ENCODE measurements at regions not wholly inside any gene's neighbourhood (a gene's known extent, or its start where the extent isn't known, plus 50 kb on each side); places are given as distances from the start of the nearest gene placed in this dataset.

DNA sequence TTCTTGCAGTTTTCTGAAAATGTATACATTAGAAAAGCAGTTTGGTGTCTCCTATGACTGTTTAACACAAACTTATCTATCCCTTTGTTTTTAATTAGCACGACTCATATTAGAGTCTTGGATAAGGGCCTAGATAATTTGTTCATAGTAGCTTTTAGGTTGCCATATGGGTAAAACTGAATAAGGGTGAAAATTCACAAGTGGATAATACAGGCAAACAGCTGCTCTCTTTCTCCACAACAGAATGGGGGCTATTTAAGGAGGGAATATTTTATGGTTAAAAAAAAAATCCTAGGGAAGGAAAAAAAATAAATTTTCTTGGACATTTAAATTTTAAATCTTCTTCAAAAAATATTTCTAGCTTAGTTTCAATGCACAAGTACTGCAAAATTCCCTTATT, 1416.1 kb downstream of the GATA3 start:
- dilution Hi-C loops (cut with MboI; ENCODE audit: extremely low pct_ligation_motif_present, low sequenced_read_pairs), result no loop called here
- Histone ChIP-seq H4K20me1 (replicated peaks; ENCODE audit: control insufficient read depth, extremely low read depth, insufficient read depth, low read length) (no peaks in the 10 kb centered on the region), H3K4me2 (ENCODE audit: insufficient read depth, low read length) (no peak overlapping the region), H3K9ac (replicated peaks; ENCODE audit: extremely low read depth, insufficient read depth, low read length) (no peak overlapping the region), H3K4me3 (replicated peaks in 1 of 3; ENCODE audit: insufficient read depth in 1 of 3, low read depth in 1 of 3, low read length in 3 of 3) (no peak overlapping the region), H2AFZ (ENCODE audit: low read depth, low read length) (no peak overlapping the region), H3K36me3 (ENCODE audit: control insufficient read depth in 2 of 2, extremely low read depth in 1 of 2, insufficient read depth in 2 of 2, low read length in 2 of 2) (no peaks in the 10 kb centered on the region), H3K27ac (ENCODE audit: insufficient read depth, low read depth, low read length) (no peak overlapping the region), H3K4me1 (ENCODE audit: control insufficient read depth, extremely low read depth, insufficient read depth, low read length) (no peaks in the 10 kb centered on the region), H3K79me2 (ENCODE audit: control insufficient read depth, insufficient read depth, low read length) (no peaks in the 10 kb centered on the region), H3K9me1 (replicated peaks; ENCODE audit: control insufficient read depth, extremely low read depth, insufficient read depth, low read length) (no peaks in the 10 kb centered on the region), H3K9me3 (replicated peaks; ENCODE audit: control insufficient read depth, insufficient read depth, low read length) (no peaks in the 10 kb centered on the region), H3K27me3 (ENCODE audit: control insufficient read depth in 2 of 2, insufficient read depth in 2 of 2, low read length in 2 of 2) (no peaks in the 10 kb centered on the region)
- BruUV-seq (replicated peaks), result no TSS peak
- FAIRE-seq, result no peak
- intact Hi-C loops (cut with micrococcal nuclease), result no loop called here
- no peak for DNase-seq (ENCODE audit: low read depth, low spot score)
- TF ChIP-seq, protein P1, sequence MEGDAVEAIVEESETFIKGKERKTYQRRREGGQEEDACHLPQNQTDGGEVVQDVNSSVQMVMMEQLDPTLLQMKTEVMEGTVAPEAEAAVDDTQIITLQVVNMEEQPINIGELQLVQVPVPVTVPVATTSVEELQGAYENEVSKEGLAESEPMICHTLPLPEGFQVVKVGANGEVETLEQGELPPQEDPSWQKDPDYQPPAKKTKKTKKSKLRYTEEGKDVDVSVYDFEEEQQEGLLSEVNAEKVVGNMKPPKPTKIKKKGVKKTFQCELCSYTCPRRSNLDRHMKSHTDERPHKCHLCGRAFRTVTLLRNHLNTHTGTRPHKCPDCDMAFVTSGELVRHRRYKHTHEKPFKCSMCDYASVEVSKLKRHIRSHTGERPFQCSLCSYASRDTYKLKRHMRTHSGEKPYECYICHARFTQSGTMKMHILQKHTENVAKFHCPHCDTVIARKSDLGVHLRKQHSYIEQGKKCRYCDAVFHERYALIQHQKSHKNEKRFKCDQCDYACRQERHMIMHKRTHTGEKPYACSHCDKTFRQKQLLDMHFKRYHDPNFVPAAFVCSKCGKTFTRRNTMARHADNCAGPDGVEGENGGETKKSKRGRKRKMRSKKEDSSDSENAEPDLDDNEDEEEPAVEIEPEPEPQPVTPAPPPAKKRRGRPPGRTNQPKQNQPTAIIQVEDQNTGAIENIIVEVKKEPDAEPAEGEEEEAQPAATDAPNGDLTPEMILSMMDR (IDR thresholded peaks at IDR 0.05; ENCODE audit: extremely low read depth in 1 of 2, insufficient read depth in 1 of 2, low read depth in 1 of 2, low read length in 2 of 2), result no peak
- no peak for TF ChIP-seq EZH2 (IDR thresholded peaks at IDR 0.05; ENCODE audit: borderline replicate concordance, low read depth, low read length, severe bottlenecking)
- TF ChIP-seq POLR2A (IDR thresholded peaks at IDR 0.05; ENCODE audit: low read depth, low read length), result no peak
- no peak for TF ChIP-seq MAX (IDR thresholded peaks at IDR 0.05; ENCODE audit: insufficient read depth, insufficient read length)
- no peak for TF ChIP-seq GATA2 (IDR thresholded peaks at IDR 0.05; ENCODE audit: insufficient read depth, insufficient read length, low read depth, low read length)
- no peak for TF ChIP-seq POLR2AphosphoS5 (IDR thresholded peaks at IDR 0.05; ENCODE audit: insufficient read depth, low read depth, low read length)
- no peak for TF ChIP-seq MYC (IDR thresholded peaks at IDR 0.05; ENCODE audit: low read depth, low read length)
- TF ChIP-seq JUN (IDR thresholded peaks at IDR 0.05; ENCODE audit: borderline replicate concordance, insufficient read depth, insufficient read length, low read depth), result no peak
- no peak for TF ChIP-seq FOS (IDR thresholded peaks at IDR 0.05; ENCODE audit: borderline replicate concordance, insufficient read depth, low read length)
- POLR2A ChIA-PET, result no interaction called here
- CTCF ChIA-PET, result no interaction called here

All from endothelial cell of umbilical vein (primary cell).